CD4-positive, alpha-beta T cell (primary cell): ENCODE measurements at regions not wholly inside any gene's neighbourhood (a gene's known extent, or its start where the extent isn't known, plus 50 kb on each side); places are given as distances from the start of the nearest gene placed in this dataset.
"Not testable (repeated sequence)": the region's sequence is repeated elsewhere in the genome, so short reads cannot be mapped to it uniquely, and the experiment has no call there.

Experiments
- ATAC-seq: fragments of 200-7000 bp; cut with Tn5 transposase; one replicate; pipeline ENCODE4 v1.10.0; 2022; ENCODE audit warnings: mild to moderate bottlenecking; ENCODE audit not compliant: poor library complexity
- CTCF ChIA-PET: fragments of 350-600 bp; sonication (Branson Sonifier 250); formaldehyde crosslinking; loops from one replicate; lab custom pipeline; 2021; ENCODE audit warnings: antibody characterized with exemption, inconsistent platforms; lab: Charles Lee
- POLR2A ChIA-PET: fragments of 350-600 bp; sonication (Branson Sonifier 250); formaldehyde crosslinking; loops from one replicate; lab custom pipeline; 2021; ENCODE audit warnings: antibody characterized with exemption, inconsistent platforms; lab: Charles Lee
- DNase-seq, 14 experiments: peaks; one replicate each; pipeline ENCODE4 v3.0.0-alpha.2; 2013 to 2020; ENCODE audit warnings: mixed read lengths in 2 of 14
- H3K27ac ChIP-seq, 2 donors: one replicate each; pipeline versions ENCODE4 v1.5.1 to v1.7.0; 2013; ENCODE audit warnings: low read length in 2 of 2, low read depth in 1 of 2, mild to moderate bottlenecking in 1 of 2
- H3K27me3 ChIP-seq, 2 experiments: 1 replicate in 1 of 2; 2 replicates in 1 of 2; pipeline versions ENCODE4 v1.6.1 to v1.7.0; 2013; ENCODE audit warnings: low read length in 2 of 2, control low read depth in 1 of 2, mild to moderate bottlenecking in 1 of 2, moderate library complexity in 1 of 2; ENCODE audit not compliant: insufficient read depth in 2 of 2, control insufficient read depth in 1 of 2
- H3K36me3 ChIP-seq: one replicate; pipeline ENCODE4 v1.6.1; 2013; ENCODE audit warnings: low read length, control low read depth; ENCODE audit not compliant: insufficient read depth
- H3K4me1 ChIP-seq: one replicate; pipeline ENCODE4 v1.6.1; 2013; ENCODE audit warnings: low read length, control low read depth; ENCODE audit not compliant: insufficient read depth
- H3K4me3 ChIP-seq: one replicate; pipeline ENCODE4 v1.5.1; 2013; ENCODE audit warnings: mild to moderate bottlenecking, low read length, moderate library complexity
- H3K9me3 ChIP-seq, 2 experiments: 1 replicate in 1 of 2; 2 replicates in 1 of 2; pipeline versions ENCODE4 v1.6.1 to v1.7.0; 2013; ENCODE audit warnings: low read length in 2 of 2, mild to moderate bottlenecking in 2 of 2, control low read depth in 1 of 2, moderate library complexity in 1 of 2; ENCODE audit not compliant: control insufficient read depth in 1 of 2, insufficient read depth in 1 of 2
- H3K27ac Mint-ChIP-seq: one replicate; pipeline ENCODE4 v1.8.0; 2020; ENCODE audit warnings: mixed read lengths
- H3K27me3 Mint-ChIP-seq: one replicate; pipeline ENCODE4 v1.8.0; 2021; ENCODE audit warnings: mixed read lengths
- H3K36me3 Mint-ChIP-seq: one replicate; pipeline ENCODE4 v1.8.0; 2021; ENCODE audit warnings: low read depth, mixed read lengths
- H3K4me1 Mint-ChIP-seq: one replicate; pipeline ENCODE4 v1.8.0; 2021; ENCODE audit warnings: low read depth, mixed read lengths
- H3K4me3 Mint-ChIP-seq: one replicate; pipeline ENCODE4 v1.8.0; 2020; ENCODE audit warnings: mild to moderate bottlenecking, mixed read lengths
- H3K9me3 Mint-ChIP-seq: one replicate; pipeline ENCODE4 v1.8.0; 2020; ENCODE audit warnings: mixed read lengths
- intact Hi-C, 2 experiments: fragments of 100-400 bp; cut with DNase I in 1 of 2; cut with micrococcal nuclease in 1 of 2; formaldehyde crosslinking; loops; one replicate each; pipeline versions ENCODE4 v1.15.1 to v1.9.0; 2023 to 2025; cut with DNase I, micrococcal nuclease
- TF ChIP-seq, protein P1 (sequence below): fragments of 200-600 bp; IDR thresholded peaks from one replicate; pipeline ENCODE4 v1.8.0; 2022; ENCODE audit warnings: antibody characterized with exemption, mild to moderate bottlenecking

DNA sequence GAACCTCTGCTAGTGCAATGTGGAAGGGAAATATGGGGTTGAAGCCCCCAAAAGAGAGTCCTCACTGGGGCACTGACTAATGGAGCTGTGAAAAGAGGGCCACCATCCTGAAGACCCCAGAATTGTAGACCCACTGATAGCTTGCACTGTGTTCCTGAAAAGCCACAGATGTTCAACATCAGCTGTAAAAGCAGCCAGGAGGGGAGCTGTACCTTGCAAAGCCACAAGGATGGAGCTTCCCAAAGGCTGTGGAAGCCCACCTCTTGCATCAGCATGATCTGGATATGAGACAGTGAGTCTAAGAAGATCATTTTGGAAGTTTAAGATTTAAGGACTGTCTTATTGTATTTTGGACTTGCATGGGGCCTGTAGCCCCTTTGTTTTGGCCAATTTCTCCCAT, 125.8 kb upstream of the TGFBR2 start:
- CTCF ChIA-PET, result no interaction called here
- Mint-ChIP-seq H3K4me1 (peaks cover 15% of the 10 kb centered on the region), H3K27me3 (no peaks in the 10 kb centered on the region), H3K27ac (no peak overlapping the region), H3K9me3 (no peaks in the 10 kb centered on the region), H3K36me3 (no peaks in the 10 kb centered on the region), H3K4me3 (no peak overlapping the region)
- ATAC-seq (no peak), DNase-seq (no peak)
- TF ChIP-seq, protein P1, sequence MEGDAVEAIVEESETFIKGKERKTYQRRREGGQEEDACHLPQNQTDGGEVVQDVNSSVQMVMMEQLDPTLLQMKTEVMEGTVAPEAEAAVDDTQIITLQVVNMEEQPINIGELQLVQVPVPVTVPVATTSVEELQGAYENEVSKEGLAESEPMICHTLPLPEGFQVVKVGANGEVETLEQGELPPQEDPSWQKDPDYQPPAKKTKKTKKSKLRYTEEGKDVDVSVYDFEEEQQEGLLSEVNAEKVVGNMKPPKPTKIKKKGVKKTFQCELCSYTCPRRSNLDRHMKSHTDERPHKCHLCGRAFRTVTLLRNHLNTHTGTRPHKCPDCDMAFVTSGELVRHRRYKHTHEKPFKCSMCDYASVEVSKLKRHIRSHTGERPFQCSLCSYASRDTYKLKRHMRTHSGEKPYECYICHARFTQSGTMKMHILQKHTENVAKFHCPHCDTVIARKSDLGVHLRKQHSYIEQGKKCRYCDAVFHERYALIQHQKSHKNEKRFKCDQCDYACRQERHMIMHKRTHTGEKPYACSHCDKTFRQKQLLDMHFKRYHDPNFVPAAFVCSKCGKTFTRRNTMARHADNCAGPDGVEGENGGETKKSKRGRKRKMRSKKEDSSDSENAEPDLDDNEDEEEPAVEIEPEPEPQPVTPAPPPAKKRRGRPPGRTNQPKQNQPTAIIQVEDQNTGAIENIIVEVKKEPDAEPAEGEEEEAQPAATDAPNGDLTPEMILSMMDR, result no peak
- Histone ChIP-seq H3K4me3 (no peak overlapping the region), H3K27me3 (no peaks in the 10 kb centered on the region), H3K36me3 (no peaks in the 10 kb centered on the region), H3K9me3 (no peaks in the 10 kb centered on the region), H3K4me1 (no peaks in the 10 kb centered on the region), H3K27ac (no peak overlapping the region)
- intact Hi-C loops, result no loop called here
- POLR2A ChIA-PET, result interaction anchor here (1.3 kb wide), 1 partner anchor 23 kb away, joined by 4 read pairs; no protein-coding TSS in a partner anchor

DNA sequence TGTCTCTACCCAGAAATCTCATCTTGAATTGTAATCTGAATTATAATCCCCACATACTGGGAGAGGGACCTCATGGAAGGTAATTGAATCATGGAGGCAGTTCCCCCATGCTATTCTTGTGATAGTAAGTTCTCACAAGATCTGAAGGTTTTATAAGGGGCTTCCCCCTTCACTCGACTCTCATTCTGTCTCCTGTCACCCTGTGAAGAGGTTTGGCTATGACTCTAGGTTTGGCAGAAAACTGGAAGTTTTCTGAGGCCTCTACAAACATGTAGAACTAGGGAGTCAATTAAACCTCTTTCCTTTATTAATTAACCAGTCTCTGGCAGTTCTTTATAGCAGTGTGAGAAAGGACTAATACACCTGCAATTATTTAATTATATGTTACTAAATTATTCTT, 125.2 kb upstream of the TGFBR2 start:
- H3K4me1 Mint-ChIP-seq, result peaks cover 15% of the 10 kb centered on the region
- intact Hi-C loops, result no loop called here
- H3K4me1 ChIP-seq, result no peaks in the 10 kb centered on the region
- H3K4me3 Mint-ChIP-seq, result no peak overlapping the region
- ChIA-PET POLR2A (interaction anchor here (1.3 kb wide), 1 partner anchor 24 kb away, joined by 4 read pairs; no protein-coding TSS in a partner anchor), CTCF (no interaction called here)
- H3K4me3 ChIP-seq, result no peak overlapping the region
- TF ChIP-seq, protein P1, result no peak
- no peaks in the 10 kb centered on the region for H3K36me3 Mint-ChIP-seq
- H3K27ac ChIP-seq, result no peak overlapping the region
- no peaks in the 10 kb centered on the region for H3K27me3 ChIP-seq
- H3K9me3 ChIP-seq, result no peaks in the 10 kb centered on the region
- H3K27me3 Mint-ChIP-seq, result no peaks in the 10 kb centered on the region
- DNase-seq, result no peak
- H3K9me3 Mint-ChIP-seq, result no peaks in the 10 kb centered on the region
- no peak overlapping the region for H3K27ac Mint-ChIP-seq
- H3K36me3 ChIP-seq, result no peaks in the 10 kb centered on the region
- ATAC-seq, result no peak

DNA sequence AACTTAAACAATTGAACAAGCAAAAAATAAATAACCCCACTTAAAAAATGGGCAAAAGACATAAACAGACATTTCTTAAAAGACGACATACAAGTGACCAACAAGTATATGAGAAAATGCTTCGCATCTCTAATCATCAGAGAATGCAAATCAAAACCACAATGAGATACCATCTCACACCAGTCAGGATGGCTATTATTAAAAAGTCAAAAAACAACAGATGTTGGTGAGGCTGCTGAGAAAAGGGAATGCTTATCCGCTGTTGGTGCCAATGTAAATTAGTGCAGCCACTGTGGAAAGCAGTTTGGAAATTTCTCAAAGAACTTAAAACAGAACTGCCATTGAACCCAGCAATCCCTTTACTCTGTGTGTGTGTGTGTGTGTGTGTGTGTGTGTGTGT, 122.2 kb upstream of the TGFBR2 start:
- ATAC-seq, result not testable (repeated sequence)

DNA sequence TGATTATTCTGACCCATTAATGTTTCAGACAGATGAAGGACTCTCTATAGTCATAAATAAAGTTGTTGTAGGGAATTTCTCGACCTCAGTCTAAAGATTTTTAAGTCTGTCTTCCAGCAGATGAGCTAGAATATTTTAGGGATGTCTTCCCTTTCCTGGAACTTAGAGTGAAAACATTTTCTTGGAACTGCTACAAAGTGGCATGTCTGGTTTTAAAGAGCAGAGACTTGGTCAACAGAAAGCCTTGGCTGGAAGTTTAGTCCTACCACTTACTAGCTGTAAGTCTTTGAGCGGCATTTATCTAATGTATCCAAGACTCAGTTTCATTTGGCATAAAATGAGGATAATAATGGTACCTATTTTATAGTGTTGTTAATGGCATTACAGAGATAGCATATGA, 120.0 kb upstream of the TGFBR2 start:
- TF ChIP-seq, protein P1, result no peak
- intact Hi-C loops, result no loop called here
- Mint-ChIP-seq H3K36me3 (peaks cover 11% of the 10 kb centered on the region), H3K4me3 (no peak overlapping the region), H3K27ac (no peak overlapping the region), H3K4me1 (no peaks in the 10 kb centered on the region), H3K9me3 (peaks cover 9% of the 10 kb centered on the region), H3K27me3 (no peaks in the 10 kb centered on the region)
- ATAC-seq (no peak), DNase-seq (no peak)
- peaks cover 5 to 17% of the 10 kb centered on the region in 2 experiments for H3K9me3 ChIP-seq
- H3K4me1 ChIP-seq, result no peaks in the 10 kb centered on the region
- no peak overlapping the region for H3K27ac ChIP-seq
- ChIA-PET CTCF (interaction anchor here (1.1 kb wide), 1 partner anchor 161 kb away, joined by 3 read pairs; no protein-coding TSS in a partner anchor), POLR2A (no interaction called here)
- H3K27me3 ChIP-seq, result no peaks in the 10 kb centered on the region
- no peaks in the 10 kb centered on the region for H3K36me3 ChIP-seq
- no peak overlapping the region for H3K4me3 ChIP-seq

More for the DNA sequence above, 122.2 kb upstream of the TGFBR2 start:
- H3K27me3 ChIP-seq, H3K36me3 Mint-ChIP-seq, POLR2A ChIA-PET, CTCF ChIA-PET, DNase-seq, H3K36me3 ChIP-seq, H3K4me1 ChIP-seq, H3K27ac ChIP-seq, H3K4me3 Mint-ChIP-seq, H3K27me3 Mint-ChIP-seq, H3K4me1 Mint-ChIP-seq, H3K27ac Mint-ChIP-seq, H3K9me3 Mint-ChIP-seq, H3K4me3 ChIP-seq, intact Hi-C loops: not testable (repeated sequence)
- peaks cover 5 to 17% of the 10 kb centered on the region in 2 experiments for H3K9me3 ChIP-seq
